Keratinocyte (primary cell): ENCODE measurements at regions not wholly inside any gene's neighbourhood (a gene's known extent, or its start where the extent isn't known, plus 50 kb on each side); places are given as distances from the start of the nearest gene placed in this dataset.

Experiments
- DNase-seq: peaks from one replicate; pipeline ENCODE4 v3.0.0-alpha.2; 2011; ENCODE audit warnings: low read depth, missing footprints, low spot score
- FAIRE-seq: peaks from 2 replicates; lab custom pipeline; 2011; peaks lifted over from hg19 to GRCh38; lab: Jason Lieb, UNC
- H2AFZ ChIP-seq: 2 replicates; pipeline ENCODE4 v1.6.0; 2012; ENCODE audit warnings: low read length, control low read depth, inconsistent platforms; ENCODE audit not compliant: control insufficient read depth
- H3K27ac ChIP-seq: 2 replicates; pipeline ENCODE4 v1.5.1; 2011; ENCODE audit warnings: low read length; ENCODE audit not compliant: control insufficient read depth, insufficient read depth
- H3K27me3 ChIP-seq: 3 replicates; pipeline ENCODE4 v1.6.0; 2011; ENCODE audit warnings: low read length; ENCODE audit not compliant: control insufficient read depth, insufficient read depth; ENCODE audit errors: extremely low read depth
- H3K36me3 ChIP-seq, 2 experiments: 2 replicates in 1 of 2; 3 replicates in 1 of 2; pipeline ENCODE4 v1.5.1; 2011; ENCODE audit warnings: low read length in 2 of 2, mild to moderate bottlenecking in 1 of 2; ENCODE audit not compliant: control insufficient read depth in 2 of 2, insufficient read depth in 2 of 2; ENCODE audit errors: extremely low read depth in 1 of 2
- H3K4me1 ChIP-seq: 3 replicates; pipeline ENCODE4 v1.5.1; 2011; ENCODE audit warnings: low read length; ENCODE audit not compliant: control insufficient read depth, insufficient read depth; ENCODE audit errors: extremely low read depth
- H3K4me2 ChIP-seq: 3 replicates; pipeline ENCODE4 v1.6.0; 2011; ENCODE audit warnings: low read depth, low read length; ENCODE audit not compliant: control insufficient read depth, insufficient read depth; ENCODE audit errors: extremely low read depth
- H3K4me3 ChIP-seq, 3 experiments: fragments of 200-600 bp in 1 of 3; sonication (generic) in 1 of 3; 2 replicates in 2 of 3; 3 replicates in 1 of 3; pipeline ENCODE4 v1.5.1; 2011 to 2016; ENCODE audit warnings: low read length in 3 of 3, mild to moderate bottlenecking in 3 of 3, control low read depth in 2 of 3, inconsistent platforms in 1 of 3, low read depth in 1 of 3, mixed read lengths in 1 of 3, mixed run types in 1 of 3, moderate library complexity in 1 of 3; ENCODE audit not compliant: control insufficient read depth in 2 of 3, insufficient read depth in 2 of 3; ENCODE audit errors: extremely low read depth in 1 of 3
- H3K79me2 ChIP-seq: 2 replicates; pipeline ENCODE4 v1.6.0; 2012; ENCODE audit warnings: low read length; ENCODE audit not compliant: control insufficient read depth, insufficient read depth
- H3K9ac ChIP-seq: 3 replicates; pipeline ENCODE4 v1.6.0; 2011; ENCODE audit warnings: low read length; ENCODE audit not compliant: control insufficient read depth, insufficient read depth; ENCODE audit errors: extremely low read depth
- H3K9me1 ChIP-seq: 3 replicates; pipeline ENCODE4 v1.6.0; 2011; ENCODE audit warnings: low read length; ENCODE audit not compliant: control insufficient read depth, insufficient read depth; ENCODE audit errors: extremely low read depth
- H3K9me3 ChIP-seq: 2 replicates; pipeline ENCODE4 v1.5.1; 2012; ENCODE audit warnings: low read depth, low read length; ENCODE audit not compliant: control insufficient read depth
- H4K20me1 ChIP-seq: 3 replicates; pipeline ENCODE4 v1.6.0; 2011; ENCODE audit warnings: low read length; ENCODE audit not compliant: control insufficient read depth, insufficient read depth; ENCODE audit errors: extremely low read depth
- CTCF ChIP-seq, 3 experiments: IDR thresholded peaks in 1 of 3; conservative IDR thresholded peaks in 1 of 3; optimal IDR thresholded peaks in 1 of 3; 2 replicates in 2 of 3; 3 replicates in 1 of 3; pipeline versions ENCODE3 to v1.5.1; 2011; ENCODE audit warnings: low read length in 3 of 3, mild to moderate bottlenecking in 3 of 3, moderate library complexity in 2 of 3, control low read depth in 1 of 3, inconsistent platforms in 1 of 3; ENCODE audit not compliant: insufficient read depth in 2 of 3; ENCODE audit errors: extremely low read depth in 1 of 3
- EZH2 ChIP-seq: IDR thresholded peaks from one replicate; pipeline ENCODE4 v1.6.1; 2012; ENCODE audit warnings: inconsistent platforms, mild to moderate bottlenecking, low read length, moderate library complexity
- dilution Hi-C: fragments of 300-500 bp; cut with MboI; formaldehyde crosslinking; loops from one replicate; pipeline ENCODE4 v1.7.0; 2020; ENCODE audit warnings: low sequenced_read_pairs; ENCODE audit not compliant: extremely low pct_ligation_motif_present

- FAIRE-seq (no peak), DNase-seq (no peak)
- Histone ChIP-seq H3K4me2 (no peak overlapping the region), H3K27ac (no peak overlapping the region), H3K9me3 (no peaks in the 10 kb centered on the region), H3K9ac (no peak overlapping the region), H3K9me1 (no peaks in the 10 kb centered on the region), H3K4me1 (no peaks in the 10 kb centered on the region), H3K4me3 (no peak overlapping the region), H3K27me3 (no peaks in the 10 kb centered on the region), H2AFZ (no peak overlapping the region), H3K79me2 (no peaks in the 10 kb centered on the region), H3K36me3 (no peaks in the 10 kb centered on the region), H4K20me1 (no peaks in the 10 kb centered on the region)
- dilution Hi-C loops = no loop called here
- no peak for TF ChIP-seq CTCF (optimal IDR thresholded peaks at IDR 0.05 in 1 of 3, IDR thresholded peaks at IDR 0.05 in 1 of 3, conservative IDR thresholded peaks at IDR 0.05 in 1 of 3; ENCODE audit: extremely low read depth in 1 of 3, insufficient read depth in 2 of 3, low read length in 3 of 3)
- no peak for TF ChIP-seq EZH2
These were observed 324.4 kb upstream of the CFAP20DC start for GRCh38 chr3:59374091-59374817.

GRCh38 chr3:59372346-59372745 is 322.5 kb upstream of the CFAP20DC start:
- no peak overlapping the region for H3K4me2 ChIP-seq
- no peaks in the 10 kb centered on the region for H3K79me2 ChIP-seq
- no peaks in the 10 kb centered on the region for H3K36me3 ChIP-seq
- H3K4me1 ChIP-seq = no peaks in the 10 kb centered on the region
- H3K27me3 ChIP-seq = no peaks in the 10 kb centered on the region
- FAIRE-seq (no peak), DNase-seq (no peak)
- H3K27ac ChIP-seq = no peak overlapping the region
- H3K4me3 ChIP-seq = no peak overlapping the region
- TF ChIP-seq EZH2 = no peak
- TF ChIP-seq CTCF (optimal IDR thresholded peaks at IDR 0.05 in 1 of 3, IDR thresholded peaks at IDR 0.05 in 1 of 3, conservative IDR thresholded peaks at IDR 0.05 in 1 of 3; ENCODE audit: extremely low read depth in 1 of 3, insufficient read depth in 2 of 3, low read length in 3 of 3) = no peak
- no peaks in the 10 kb centered on the region for H3K9me1 ChIP-seq
- H4K20me1 ChIP-seq = no peaks in the 10 kb centered on the region
- dilution Hi-C loops = no loop called here
- H3K9ac ChIP-seq = no peak overlapping the region
- no peaks in the 10 kb centered on the region for H3K9me3 ChIP-seq
- H2AFZ ChIP-seq = no peak overlapping the region
